COLO668 (cell line): ENCODE measurements at regions not wholly inside any gene's neighbourhood (a gene's known extent, or its start where the extent isn't known, plus 50 kb on each side); places are given as distances from the start of the nearest gene placed in this dataset.
"Not testable (repeated sequence)": the region's sequence is repeated elsewhere in the genome, so short reads cannot be mapped to it uniquely, and the experiment has no call there.

Experiments
- DNase-seq: peaks from one replicate; lab custom pipeline; 2025; ENCODE audit not compliant: unreplicated experiment; lab: John Stamatoyannopoulos, UW

GRCh38 chr4:1561286-1561990 lies 122.7 kb downstream of the FAM53A start:
- DNase-seq = no peak

GRCh38 chr4:1559896-1560650 lies 124.0 kb downstream of the FAM53A start:
- DNase-seq = no peak

GRCh38 chr4:1558205-1558604 lies 125.9 kb downstream of the FAM53A start:
- no peak for DNase-seq

GRCh38 chr4:1557221-1557597 lies 126.9 kb downstream of the FAM53A start:
- DNase-seq = no peak

- no peak for DNase-seq
These were observed 127.4 kb downstream of the FAM53A start for GRCh38 chr4:1556541-1557220.

- peak; percentile 90 for DNase-seq
These were observed 129.2 kb downstream of the FAM53A start for GRCh38 chr4:1554876-1555265.

GRCh38 chr4:1554246-1554875 lies 129.8 kb downstream of the FAM53A start:
- no peak for DNase-seq

- DNase-seq = no peak
These were observed 130.7 kb downstream of the FAM53A start for GRCh38 chr4:1553365-1553764.

GRCh38 chr4:1552451-1552850 lies 131.7 kb downstream of the FAM53A start:
- DNase-seq = no peak

- DNase-seq = no peak
These were observed 132.9 kb downstream of the FAM53A start for GRCh38 chr4:1551211-1551610.

- DNase-seq = no peak
These were observed 133.7 kb downstream of the FAM53A start for GRCh38 chr4:1550122-1551070.

- DNase-seq = no peak
These were observed 134.5 kb downstream of the FAM53A start for GRCh38 chr4:1549638-1550035.

- DNase-seq = peak; percentile 36
These were observed 135.1 kb downstream of the FAM53A start for GRCh38 chr4:1548827-1549637.

GRCh38 chr4:1547856-1548826 lies 136.0 kb downstream of the FAM53A start:
- peak; percentile 19 for DNase-seq

- DNase-seq = no peak
These were observed 136.8 kb downstream of the FAM53A start for GRCh38 chr4:1547131-1547855.

- peak; percentile 36 for DNase-seq
These were observed 138.6 kb upstream of the NKX1-1 start for GRCh38 chr4:1544861-1545281.

- DNase-seq = not testable (repeated sequence)
These were observed 138.2 kb upstream of the NKX1-1 start for GRCh38 chr4:1544435-1544834.

- DNase-seq = no peak
These were observed 137.7 kb upstream of the NKX1-1 start for GRCh38 chr4:1543976-1544375.
